SJCRH30 (cell line): ENCODE measurements at regions not wholly inside any gene's neighbourhood (a gene's known extent, or its start where the extent isn't known, plus 50 kb on each side); places are given as distances from the start of the nearest gene placed in this dataset.
A peak's percentile ranks its signal among the peaks of the same experiment; 100 is the strongest.

ENCODE experiments used
- DNase-seq, 2 experiments: peaks; one replicate each; pipeline ENCODE4 v3.0.0-alpha.2; 2015 to 2020
- H3K27ac ChIP-seq: fragments of 250-450 bp; sonication (Bioruptor Pico); 2 replicates; pipeline ENCODE4 v1.5.1; 2020; ENCODE audit warnings: mild to moderate bottlenecking, moderate library complexity
- H3K27me3 ChIP-seq: fragments of 250-450 bp; sonication (Bioruptor Pico); 2 replicates; pipeline ENCODE4 v1.5.1; 2020; ENCODE audit warnings: mild to moderate bottlenecking, moderate library complexity
- H3K36me3 ChIP-seq: fragments of 250-450 bp; sonication (Bioruptor Pico); 2 replicates; pipeline ENCODE4 v1.5.1; 2020; ENCODE audit warnings: mild to moderate bottlenecking, moderate library complexity
- H3K4me1 ChIP-seq: fragments of 250-450 bp; sonication (Bioruptor Pico); 2 replicates; pipeline ENCODE4 v1.5.1; 2020; ENCODE audit warnings: mild to moderate bottlenecking, moderate library complexity
- H3K4me3 ChIP-seq: fragments of 250-450 bp; sonication (Bioruptor Pico); 2 replicates; pipeline ENCODE4 v1.5.1; 2020; ENCODE audit warnings: mild to moderate bottlenecking, moderate library complexity
- H3K9me3 ChIP-seq: fragments of 250-450 bp; sonication (Bioruptor Pico); replicated peaks from 2 replicates; pipeline ENCODE4 v1.5.1; 2020; ENCODE audit warnings: mild to moderate bottlenecking, moderate library complexity

DNA sequence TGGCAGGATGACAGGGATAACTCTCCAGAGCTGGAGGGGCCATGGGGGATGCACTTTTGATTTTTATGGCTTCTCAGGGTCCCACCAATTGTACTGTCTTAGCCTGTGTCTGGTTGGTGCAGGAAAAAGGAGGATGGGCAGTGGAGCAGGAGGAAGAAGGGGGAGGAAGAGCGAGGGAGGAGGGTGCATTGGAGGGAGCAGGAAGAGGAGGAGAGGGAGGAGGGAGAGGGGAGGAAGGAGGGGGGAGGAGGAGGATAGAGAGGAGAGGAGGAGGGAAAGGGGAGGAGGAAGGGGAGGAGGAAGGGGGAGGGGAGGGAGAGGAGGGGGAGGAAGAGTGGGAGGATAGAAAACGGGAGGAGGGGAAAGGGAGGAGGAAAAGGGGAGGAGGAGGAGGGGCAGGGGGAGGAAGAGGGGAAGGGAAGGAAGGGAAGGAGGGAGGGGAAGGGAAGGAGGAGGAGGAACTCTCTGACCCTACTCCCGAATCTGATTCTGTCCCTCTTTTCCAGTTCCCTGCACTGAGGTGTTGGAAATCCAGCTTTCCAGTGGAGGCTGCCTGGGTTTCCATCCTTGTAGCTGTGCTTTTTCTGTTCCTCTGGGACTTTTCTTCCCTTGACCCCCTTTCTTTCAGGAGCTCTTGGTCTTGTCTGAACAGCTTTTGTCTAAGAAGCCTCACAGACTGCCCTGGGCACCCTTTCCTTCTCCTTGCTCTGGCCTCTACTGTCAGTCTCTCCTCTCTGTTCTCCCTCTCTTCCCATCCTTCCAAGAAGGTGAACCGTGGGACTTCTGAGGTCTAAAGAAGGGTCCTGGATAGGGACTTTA lies 149.4 kb downstream of the DHX35 start:
- H3K4me3 ChIP-seq, result no peak overlapping the region
- no peak overlapping the region for H3K27ac ChIP-seq
- no peaks in the 10 kb centered on the region for H3K36me3 ChIP-seq
- DNase-seq, result no peak
- H3K27me3 ChIP-seq, result peaks cover 36% of the 10 kb centered on the region
- no peaks in the 10 kb centered on the region for H3K9me3 ChIP-seq
- no peaks in the 10 kb centered on the region for H3K4me1 ChIP-seq

DNA sequence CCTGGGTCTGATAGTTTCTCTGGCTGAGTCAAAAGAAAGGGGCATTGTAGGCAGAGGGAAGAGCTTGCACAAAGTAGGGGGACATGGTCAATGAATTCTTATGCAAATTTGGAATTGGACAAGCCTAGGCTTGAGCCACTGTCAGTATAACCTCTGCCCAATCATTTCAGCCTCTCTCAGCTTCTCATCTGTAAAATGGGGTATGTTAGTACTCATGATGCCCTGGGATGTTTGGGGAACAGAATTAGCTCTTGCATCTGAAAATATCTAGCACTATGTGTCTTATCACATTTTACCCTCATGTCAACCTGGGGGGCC lies 148.6 kb downstream of the DHX35 start:
- Histone ChIP-seq H3K9me3 (no peaks in the 10 kb centered on the region), H3K4me1 (no peaks in the 10 kb centered on the region), H3K27ac (no peak overlapping the region), H3K27me3 (peaks cover 36% of the 10 kb centered on the region), H3K36me3 (no peaks in the 10 kb centered on the region), H3K4me3 (no peak overlapping the region)
- DNase-seq, result no peak

DNA sequence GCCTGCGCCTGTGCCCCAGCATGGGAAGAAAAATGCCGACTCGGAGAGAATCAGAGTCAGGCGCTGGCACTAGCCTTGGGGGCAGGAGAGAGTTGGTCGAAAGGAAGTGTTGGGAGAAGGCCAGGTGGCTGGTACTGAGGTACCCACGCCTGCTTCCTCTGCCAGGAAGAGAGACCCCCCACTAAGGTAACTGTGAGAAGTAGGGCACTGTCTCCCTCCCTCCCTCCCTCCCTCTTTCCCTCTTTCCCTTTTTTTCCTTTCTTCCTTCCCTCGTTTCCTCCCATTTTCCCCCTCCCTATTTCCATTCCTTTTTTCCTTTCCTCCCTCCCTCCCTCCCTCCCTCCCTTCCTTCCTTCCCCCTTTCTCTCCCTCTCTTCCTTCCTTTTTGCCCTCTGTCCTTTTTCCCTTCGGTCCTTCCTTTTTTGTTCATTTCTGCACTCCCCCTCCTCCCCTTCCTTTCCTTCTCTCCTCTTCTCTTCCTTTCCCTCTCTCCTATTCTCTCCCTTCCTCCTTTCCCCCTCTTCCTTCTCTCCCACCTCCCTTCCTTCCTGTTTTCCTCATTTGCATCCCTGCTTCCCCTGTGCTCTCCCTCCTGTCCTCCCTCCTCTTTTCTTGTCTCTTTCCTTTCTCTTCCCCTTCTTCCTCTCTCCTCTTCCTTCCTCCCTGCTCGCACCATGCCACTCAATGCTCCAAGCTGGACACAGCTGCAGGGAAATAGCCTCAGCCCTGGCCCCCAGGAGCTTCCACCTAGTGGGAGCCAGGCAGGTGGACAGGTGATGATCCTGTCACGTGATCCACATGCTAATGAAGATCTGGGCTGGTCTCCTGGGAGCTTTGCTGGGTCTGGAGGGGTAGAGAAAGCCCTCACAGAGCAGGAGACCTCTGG lies 148.0 kb downstream of the DHX35 start:
- H3K9me3 ChIP-seq, result no peaks in the 10 kb centered on the region
- H3K36me3 ChIP-seq, result no peaks in the 10 kb centered on the region
- DNase-seq, result no peak
- H3K27me3 ChIP-seq, result peaks cover 36% of the 10 kb centered on the region
- H3K4me1 ChIP-seq, result no peaks in the 10 kb centered on the region
- H3K27ac ChIP-seq, result no peak overlapping the region
- H3K4me3 ChIP-seq, result no peak overlapping the region

GRCh38 chr20:39108746-39109145 lies 146.6 kb downstream of the DHX35 start:
- H3K27ac ChIP-seq, result no peak overlapping the region
- peaks cover 36% of the 10 kb centered on the region for H3K27me3 ChIP-seq
- no peaks in the 10 kb centered on the region for H3K9me3 ChIP-seq
- H3K4me1 ChIP-seq, result no peaks in the 10 kb centered on the region
- H3K36me3 ChIP-seq, result no peaks in the 10 kb centered on the region
- no peak for DNase-seq
- no peak overlapping the region for H3K4me3 ChIP-seq

DNA sequence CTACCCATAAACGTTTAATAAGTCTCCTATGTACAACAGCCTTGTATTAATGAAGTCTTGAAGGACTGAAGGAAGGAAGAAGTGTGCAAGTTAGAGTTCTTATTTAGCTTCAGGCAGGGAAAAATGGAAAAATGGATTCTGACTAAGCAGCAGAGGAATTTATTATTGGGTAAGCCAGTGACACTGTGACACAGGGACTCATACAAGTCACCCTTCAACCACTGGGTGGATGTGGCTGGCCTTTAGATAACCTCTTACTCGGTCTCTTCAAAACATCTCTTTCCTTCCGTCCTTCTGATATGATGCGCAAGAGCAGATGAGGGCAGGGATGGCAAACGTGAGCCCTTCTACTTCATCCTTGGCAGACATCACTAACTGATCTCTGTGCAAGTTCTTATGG lies 145.6 kb downstream of the DHX35 start:
- Histone ChIP-seq H3K4me1 (no peaks in the 10 kb centered on the region), H3K27me3 (peaks cover 30% of the 10 kb centered on the region), H3K27ac (no peak overlapping the region), H3K36me3 (no peaks in the 10 kb centered on the region), H3K9me3 (no peaks in the 10 kb centered on the region), H3K4me3 (no peak overlapping the region)
- no peak for DNase-seq

- DNase-seq, result peak; percentile 76 to 77
- no peaks in the 10 kb centered on the region for H3K9me3 ChIP-seq
- H3K36me3 ChIP-seq, result no peaks in the 10 kb centered on the region
- no peak overlapping the region for H3K4me3 ChIP-seq
- no peak overlapping the region for H3K27ac ChIP-seq
- H3K27me3 ChIP-seq, result peaks cover 21% of the 10 kb centered on the region
- no peaks in the 10 kb centered on the region for H3K4me1 ChIP-seq
Measured at GRCh38 chr20:39106791-39107190, 144.6 kb downstream of the DHX35 start.

DNA sequence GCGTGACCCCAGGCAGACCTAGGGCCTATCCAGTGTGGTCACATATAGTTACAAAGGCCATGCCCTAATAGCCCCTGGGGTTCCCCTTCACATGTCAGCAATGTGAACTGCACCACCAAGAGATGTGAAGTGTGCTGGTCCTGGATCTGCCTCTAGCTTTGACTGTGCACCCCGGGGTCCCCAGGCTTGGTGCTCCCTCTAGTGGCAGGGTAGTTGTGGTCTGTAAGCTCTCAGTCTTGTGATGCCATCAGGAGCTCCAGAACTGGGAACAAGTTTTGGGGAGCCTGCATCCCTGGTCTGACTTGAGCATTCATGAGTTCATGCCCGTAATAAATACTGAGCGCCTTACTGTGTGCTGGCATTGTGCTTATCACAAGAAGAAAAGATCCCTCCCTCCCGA lies 143.4 kb downstream of the DHX35 start:
- Histone ChIP-seq H3K4me3 (no peak overlapping the region), H3K9me3 (no peaks in the 10 kb centered on the region), H3K4me1 (no peaks in the 10 kb centered on the region), H3K27me3 (peaks cover 14% of the 10 kb centered on the region), H3K36me3 (no peaks in the 10 kb centered on the region), H3K27ac (no peak overlapping the region)
- DNase-seq, result no peak

DNA sequence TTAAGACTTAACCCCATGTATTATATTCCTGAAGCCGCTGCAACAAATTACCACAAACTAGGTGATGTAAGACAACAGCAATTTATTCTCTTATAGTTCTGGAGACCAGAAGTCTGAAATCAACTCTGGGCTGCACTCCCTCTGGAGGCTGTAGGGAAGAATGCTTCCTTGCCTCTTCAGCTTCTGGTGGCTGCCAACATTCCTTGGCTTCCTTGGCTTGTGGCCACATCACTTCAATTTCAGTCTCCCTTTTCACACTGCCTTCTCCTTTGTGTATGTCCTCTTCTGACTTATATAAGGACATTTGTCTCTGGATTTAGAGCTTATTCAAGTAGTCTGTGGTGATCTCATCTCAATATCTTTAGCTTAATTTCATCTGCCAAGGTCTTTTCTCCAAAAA lies 141.6 kb downstream of the DHX35 start:
- Histone ChIP-seq H3K4me1 (no peaks in the 10 kb centered on the region), H3K36me3 (no peaks in the 10 kb centered on the region), H3K27ac (no peak overlapping the region), H3K4me3 (no peak overlapping the region), H3K9me3 (no peaks in the 10 kb centered on the region), H3K27me3 (peaks cover 18% of the 10 kb centered on the region)
- no peak for DNase-seq

DNA sequence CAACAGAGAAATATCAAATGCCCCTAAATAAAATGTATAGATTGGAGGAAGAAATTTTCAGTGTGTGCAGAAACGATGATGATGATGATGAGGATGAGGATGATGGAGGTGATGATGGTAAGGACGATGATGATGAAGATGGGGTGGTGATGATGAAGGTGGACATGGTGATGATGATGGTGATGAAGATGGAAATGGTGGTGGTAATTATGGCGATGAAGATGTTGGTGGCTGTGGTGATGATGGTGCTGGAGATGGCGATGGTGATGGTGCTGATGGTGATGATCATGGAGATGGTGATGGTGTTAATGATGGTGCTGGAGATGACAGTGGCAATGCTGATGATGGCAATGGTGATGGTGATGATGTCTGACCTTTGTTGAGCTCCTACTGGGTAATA lies 141.2 kb downstream of the DHX35 start:
- Histone ChIP-seq H3K4me3 (no peak overlapping the region), H3K27me3 (peaks cover 19% of the 10 kb centered on the region), H3K27ac (no peak overlapping the region), H3K4me1 (no peaks in the 10 kb centered on the region), H3K9me3 (no peaks in the 10 kb centered on the region), H3K36me3 (no peaks in the 10 kb centered on the region)
- DNase-seq, result no peak

DNA sequence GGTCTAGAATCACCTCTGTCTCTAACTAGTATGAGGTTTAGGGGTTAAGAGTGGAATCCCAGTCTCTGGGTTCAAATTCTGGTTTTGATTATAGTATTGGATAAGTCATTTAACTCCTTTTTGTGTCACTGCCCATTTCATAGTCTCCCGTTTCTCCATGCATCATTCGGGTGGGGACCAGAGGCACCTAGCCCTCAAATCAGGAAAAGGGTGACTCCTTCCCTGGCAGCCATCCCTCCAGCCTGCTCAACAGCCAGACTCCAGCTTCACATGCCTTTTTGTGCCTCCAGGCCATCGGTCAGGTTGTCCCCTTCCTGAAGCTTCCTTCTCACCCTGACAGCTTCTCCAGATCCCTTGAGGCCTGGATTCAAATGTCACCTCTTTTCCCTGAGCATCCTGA lies 139.8 kb downstream of the DHX35 start:
- no peak overlapping the region for H3K4me3 ChIP-seq
- DNase-seq, result no peak
- no peaks in the 10 kb centered on the region for H3K9me3 ChIP-seq
- no peaks in the 10 kb centered on the region for H3K36me3 ChIP-seq
- H3K4me1 ChIP-seq, result no peaks in the 10 kb centered on the region
- peaks cover 22% of the 10 kb centered on the region for H3K27me3 ChIP-seq
- H3K27ac ChIP-seq, result no peak overlapping the region

DNA sequence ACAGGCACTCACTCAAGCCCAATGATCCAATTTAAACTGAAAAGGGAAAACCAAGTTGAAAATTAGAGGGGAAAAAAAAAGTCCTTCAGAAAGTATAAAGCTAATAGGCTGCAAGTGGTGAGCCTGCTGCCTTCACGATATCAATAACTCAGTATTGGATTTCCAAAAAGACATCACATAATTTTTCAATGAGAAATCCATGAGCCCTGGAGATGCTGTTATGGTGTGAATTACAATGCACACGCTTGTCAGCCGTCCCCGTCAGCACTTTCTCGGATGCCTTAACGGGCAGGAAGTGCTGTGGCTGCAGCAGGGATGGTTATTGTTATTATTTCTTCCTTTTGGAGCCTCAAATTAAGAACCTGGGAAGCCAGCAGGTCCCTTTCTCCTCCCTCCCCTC lies 138.5 kb downstream of the DHX35 start:
- no peaks in the 10 kb centered on the region for H3K4me1 ChIP-seq
- no peak overlapping the region for H3K4me3 ChIP-seq
- H3K27me3 ChIP-seq, result peaks cover 22% of the 10 kb centered on the region
- no peak for DNase-seq
- no peaks in the 10 kb centered on the region for H3K36me3 ChIP-seq
- no peaks in the 10 kb centered on the region for H3K9me3 ChIP-seq
- H3K27ac ChIP-seq, result no peak overlapping the region

GRCh38 chr20:39097889-39098288 lies 135.7 kb downstream of the DHX35 start:
- no peak for DNase-seq
- no peak overlapping the region for H3K27ac ChIP-seq
- H3K4me1 ChIP-seq, result no peaks in the 10 kb centered on the region
- no peaks in the 10 kb centered on the region for H3K9me3 ChIP-seq
- H3K4me3 ChIP-seq, result no peak overlapping the region
- no peaks in the 10 kb centered on the region for H3K36me3 ChIP-seq
- peaks cover 36% of the 10 kb centered on the region for H3K27me3 ChIP-seq

DNA sequence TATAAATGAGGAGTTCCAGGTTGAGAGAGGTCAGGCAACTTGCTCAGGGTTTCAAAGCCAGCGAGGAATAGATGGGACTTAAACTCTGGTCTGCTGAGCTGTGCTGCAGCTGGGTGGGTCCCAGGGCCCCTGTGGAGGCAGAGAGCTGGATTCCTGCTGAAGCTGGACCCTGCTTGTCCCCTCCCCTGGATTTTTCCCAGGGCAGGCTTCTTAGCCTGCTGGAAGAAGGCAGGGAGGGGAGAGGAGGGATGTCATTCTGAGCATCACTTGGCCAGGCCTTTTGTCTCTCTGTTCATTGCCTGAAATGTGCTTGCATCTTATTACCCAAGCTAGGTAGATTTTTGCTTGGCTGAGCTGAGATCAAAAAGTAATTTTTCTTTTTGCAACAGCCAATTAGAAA lies 133.7 kb downstream of the DHX35 start:
- no peak for DNase-seq
- H3K4me1 ChIP-seq, result no peaks in the 10 kb centered on the region
- peaks cover 42% of the 10 kb centered on the region for H3K27me3 ChIP-seq
- H3K36me3 ChIP-seq, result no peaks in the 10 kb centered on the region
- no peak overlapping the region for H3K4me3 ChIP-seq
- no peaks in the 10 kb centered on the region for H3K9me3 ChIP-seq
- H3K27ac ChIP-seq, result no peak overlapping the region

- Histone ChIP-seq H3K9me3 (no peaks in the 10 kb centered on the region), H3K27ac (no peak overlapping the region), H3K27me3 (peaks cover 34% of the 10 kb centered on the region), H3K36me3 (no peaks in the 10 kb centered on the region), H3K4me3 (no peak overlapping the region), H3K4me1 (no peaks in the 10 kb centered on the region)
- DNase-seq, result no peak
Measured at GRCh38 chr20:39094391-39094790, 132.2 kb downstream of the DHX35 start.

GRCh38 chr20:39092733-39093410 lies 130.7 kb downstream of the DHX35 start:
- no peak for DNase-seq
- Histone ChIP-seq H3K9me3 (no peaks in the 10 kb centered on the region; the same call in 1 of the 2 replicates), H3K27ac (no peak overlapping the region), H3K4me3 (no peak overlapping the region), H3K27me3 (peaks cover 20% of the 10 kb centered on the region; the same call in 1 of the 2 replicates), H3K36me3 (no peaks in the 10 kb centered on the region), H3K4me1 (no peaks in the 10 kb centered on the region)
